Adrenal gland (tissue), 9 donors: ENCODE measurements at regions not wholly inside any gene's neighbourhood (a gene's known extent, or its start where the extent isn't known, plus 50 kb on each side); places are given as distances from the start of the nearest gene placed in this dataset.

Experiments
- DNase-seq, 7 donors: peaks; one replicate each; pipeline ENCODE4 v3.0.0-alpha.2; 2019 to 2020
- H3K27ac ChIP-seq, 5 donors: fragments of 200-600 bp; sonication (generic) in 4 of 5; 1 replicate in 3 of 5; 2 replicates in 2 of 5; pipeline versions ENCODE4 v1.5.1 to v1.8.0; 2016 to 2020; ENCODE audit warnings: mild to moderate bottlenecking in 1 of 5
- H3K27me3 ChIP-seq: fragments of 200-600 bp; 2 replicates; pipeline ENCODE4 v1.8.0; 2021
- H3K36me3 ChIP-seq, 2 donors: fragments of 200-600 bp; replicated peaks in 1 of 2; 1 replicate in 1 of 2; 2 replicates in 1 of 2; pipeline versions ENCODE4 v1.5.1 to v1.8.0; 2018 to 2022
- H3K4me1 ChIP-seq, 2 donors: fragments of 200-600 bp; replicated peaks in 1 of 2; 1 replicate in 1 of 2; 2 replicates in 1 of 2; pipeline versions ENCODE4 v1.5.1 to v1.8.0; 2018 to 2021
- H3K4me3 ChIP-seq, 4 donors: fragments of 200-600 bp; sonication (generic) in 3 of 4; one replicate each; pipeline ENCODE4 v1.5.1; 2016 to 2018
- H3K9me3 ChIP-seq, 3 donors: fragments of 200-600 bp; sonication (generic) in 1 of 3; replicated peaks in 1 of 3; 1 replicate in 2 of 3; 2 replicates in 1 of 3; pipeline versions ENCODE4 v1.5.1 to v1.8.0; 2016 to 2021
- CTCF ChIP-seq, 6 experiments: fragments of 450-650 bp in 4 of 6; fragments of 200-600 bp in 2 of 6; sonication (generic) in 1 of 6; IDR thresholded peaks; 1 replicate in 5 of 6; 2 replicates in 1 of 6; pipeline versions ENCODE4 v1.5.1 to v1.8.0; 2016 to 2021; ENCODE audit warnings: antibody characterized with exemption in 6 of 6, mild to moderate bottlenecking in 2 of 6, moderate library complexity in 1 of 6
- POLR2A ChIP-seq, 2 donors: fragments of 450-650 bp; IDR thresholded peaks; one replicate each; pipeline ENCODE4 v1.6.1; 2017; ENCODE audit warnings: antibody characterized with exemption in 2 of 2, mild to moderate bottlenecking in 2 of 2, moderate library complexity in 1 of 2
- WGBS, 4 donors: extraction: QIAGEN DNeasy Blood & Tissue Kit in 2 of 4; methylation state at CpG; one replicate each; pipeline versions ENCODE4 v1.1.5 to v1.1.7; 2013 to 2017; 5-methylcytosine and 5-hydroxymethylcytosine counted together
- intact Hi-C, 2 donors: fragments of 100-400 bp; cut with DNase I; formaldehyde crosslinking; loops; one replicate each; pipeline versions ENCODE4 v1.14.1 to v1.15.0; 2022 to 2023
- donor health status: healthy with polysubstance abuse.
- donor health status: Bipolar disorder and iron deficiency.
- donor health status: DM: yes; HTN: yes; CAD: no.
- donor health status: DM: no; HTN: no; CAD: no.
- donor health status: DM: no; HTN: no; CAD: no.

DNA sequence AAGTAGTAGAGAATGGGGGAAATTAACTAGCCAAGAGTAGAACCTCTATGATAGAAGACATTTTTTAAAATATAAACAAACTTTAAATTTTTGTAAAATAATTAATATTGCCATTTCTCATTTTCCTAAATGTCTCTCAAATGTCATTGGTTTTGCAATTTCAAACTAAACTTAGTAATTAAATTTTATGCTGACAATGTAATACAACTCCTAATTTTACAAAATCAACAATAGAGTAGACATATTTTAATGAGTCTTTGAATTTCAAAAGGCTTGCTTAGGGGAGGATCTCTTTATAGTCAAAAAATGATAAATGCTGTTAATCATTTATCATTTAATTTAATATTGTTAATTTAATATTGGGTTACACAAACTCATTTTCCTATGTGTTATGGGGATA lies 81.8 kb downstream of the ZWINT start:
- no peak for DNase-seq
- intact Hi-C loops: no loop called here
- Histone ChIP-seq H3K4me1 (no peaks in the 10 kb centered on the region), H3K36me3 (no peaks in the 10 kb centered on the region), H3K27ac (no peak overlapping the region), H3K4me3 (no peak overlapping the region), H3K9me3 (no peaks in the 10 kb centered on the region), H3K27me3 (no peaks in the 10 kb centered on the region)
- no peak for TF ChIP-seq CTCF (IDR thresholded peaks at IDR 0.05)
- no peak for TF ChIP-seq POLR2A (IDR thresholded peaks at IDR 0.05)

DNA sequence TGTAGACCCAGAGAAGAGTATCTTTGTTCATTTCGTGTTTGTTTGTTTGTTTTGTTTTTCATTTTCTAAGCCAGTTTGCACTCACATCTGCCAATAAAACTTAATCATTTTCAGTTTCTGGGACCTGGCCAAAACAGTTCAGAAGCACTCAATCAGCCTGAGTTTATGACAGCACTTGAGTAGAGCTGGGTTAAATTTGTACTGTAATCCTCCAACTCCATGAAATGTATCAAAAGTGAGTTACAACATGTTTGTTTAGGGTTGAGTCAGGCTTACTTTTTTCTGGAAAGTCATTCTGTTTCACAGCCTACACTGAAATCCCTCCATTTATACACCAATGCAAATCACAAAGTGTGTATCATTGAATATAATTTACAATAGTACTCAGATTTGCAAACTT lies 91.9 kb downstream of the ZWINT start:
- H3K27ac ChIP-seq: no peak overlapping the region
- no peak for DNase-seq
- H3K9me3 ChIP-seq: no peaks in the 10 kb centered on the region
- intact Hi-C loops: no loop called here
- no peaks in the 10 kb centered on the region for H3K4me1 ChIP-seq
- TF ChIP-seq POLR2A (IDR thresholded peaks at IDR 0.05) (no peak), CTCF (IDR thresholded peaks at IDR 0.05) (no peak)
- WGBS, 4 donors: 27 to 38% (median 35%) methylated on average over 1 of the region's 1 CpG
- H3K36me3 ChIP-seq: no peaks in the 10 kb centered on the region
- H3K27me3 ChIP-seq: no peaks in the 10 kb centered on the region
- H3K4me3 ChIP-seq: no peak overlapping the region

- TF ChIP-seq CTCF (IDR thresholded peaks at IDR 0.05) (no peak), POLR2A (IDR thresholded peaks at IDR 0.05) (no peak)
- intact Hi-C loops: no loop called here
- DNase-seq: no peak
- no peaks in the 10 kb centered on the region for H3K27me3 ChIP-seq
- no peaks in the 10 kb centered on the region for H3K9me3 ChIP-seq
- H3K27ac ChIP-seq: no peak overlapping the region
- H3K4me1 ChIP-seq: no peaks in the 10 kb centered on the region
- no peak overlapping the region for H3K4me3 ChIP-seq
- 77 to 87% (median 84%) methylated on average over 1 of the region's 1 CpG for WGBS, 4 donors
- no peaks in the 10 kb centered on the region for H3K36me3 ChIP-seq
Measured at GRCh38 chr10:56266120-56266519, 94.9 kb downstream of the ZWINT start.

DNA sequence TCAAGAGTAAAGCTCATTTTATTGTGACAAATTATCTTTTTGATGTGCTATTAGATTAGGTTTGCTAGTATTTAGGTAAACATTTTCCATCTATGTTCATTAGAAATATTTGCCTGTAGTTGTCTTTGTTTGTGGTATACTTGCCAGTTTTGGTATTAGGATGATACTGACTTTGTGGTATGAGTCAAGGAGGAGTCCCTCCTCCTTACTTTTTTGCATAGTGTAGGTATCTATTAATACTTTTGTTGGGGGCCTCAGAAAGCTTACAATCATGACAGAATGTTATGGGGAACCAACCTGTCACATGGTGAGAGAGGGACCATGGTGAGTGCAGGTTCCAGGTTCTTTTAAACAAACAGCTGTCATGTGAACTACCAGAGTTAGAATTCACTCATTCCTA lies 102.1 kb downstream of the ZWINT start:
- Histone ChIP-seq H3K4me1 (no peaks in the 10 kb centered on the region), H3K36me3 (no peaks in the 10 kb centered on the region), H3K27me3 (no peaks in the 10 kb centered on the region), H3K4me3 (no peak overlapping the region), H3K27ac (no peak overlapping the region), H3K9me3 (no peaks in the 10 kb centered on the region)
- DNase-seq: no peak
- intact Hi-C loops: no loop called here
- TF ChIP-seq CTCF (IDR thresholded peaks at IDR 0.05) (no peak), POLR2A (IDR thresholded peaks at IDR 0.05) (no peak)
